IMR-90 (cell line): ENCODE measurements at regions not wholly inside any gene's neighbourhood (a gene's known extent, or its start where the extent isn't known, plus 50 kb on each side); places are given as distances from the start of the nearest gene placed in this dataset.

ENCODE experiments used
- ATAC-seq: fragments of 200-7000 bp; cut with Tn5 transposase; 2 replicates; pipeline ENCODE4 v1.9.1; 2020; ENCODE audit warnings: low read depth, mild to moderate bottlenecking, moderate library complexity
- BruUV-seq: library from RNA; stranded (reverse); fragments of 400-500 nt; replicated peaks from 2 replicates; lab custom pipeline; 2021; lab: Mats Ljungman, UMichigan
- CTCF ChIA-PET: fragments of 300-600 bp; formaldehyde crosslinking; extraction: SDS; loops from one replicate; lab custom pipeline; 2021; ENCODE audit warnings: antibody characterized with exemption; lab: Yijun Ruan, JAX
- POLR2A ChIA-PET: fragments of 300-600 bp; sonication (Branson Sonifier 250); formaldehyde crosslinking; loops from one replicate; lab custom pipeline; 2022; ENCODE audit warnings: antibody characterized with exemption; ENCODE audit not compliant: unreplicated experiment; lab: Charles Lee
- DNase-seq: peaks from one replicate; pipeline ENCODE4 v3.0.0; 2013
- H2AFZ ChIP-seq: replicated peaks from 2 replicates; pipeline ENCODE3; 2013; ENCODE audit warnings: low read length, mild to moderate bottlenecking; ENCODE audit not compliant: poor library complexity
- H2AK5ac ChIP-seq: 2 replicates; pipeline ENCODE4 v1.6.1; 2013; ENCODE audit warnings: low read depth, low read length, inconsistent platforms
- H2AK9ac ChIP-seq: replicated peaks from 2 replicates; pipeline ENCODE3; 2013; ENCODE audit warnings: mild to moderate bottlenecking, low read depth, low read length, moderate library complexity; ENCODE audit not compliant: poor library complexity
- H2BK120ac ChIP-seq: 2 replicates; pipeline ENCODE4 v1.6.1; 2013; ENCODE audit warnings: low read depth, low read length, inconsistent platforms
- H2BK15ac ChIP-seq: 3 replicates; pipeline ENCODE4 v1.6.1; 2013; ENCODE audit warnings: low read depth, low read length, inconsistent platforms
- H2BK20ac ChIP-seq: 2 replicates; pipeline ENCODE4 v1.6.1; 2013; ENCODE audit warnings: low read depth, mild to moderate bottlenecking, inconsistent platforms, low read length, moderate library complexity
- H2BK5ac ChIP-seq: 2 replicates; pipeline ENCODE4 v1.6.1; 2013; ENCODE audit warnings: mild to moderate bottlenecking, low read depth, low read length, inconsistent platforms; ENCODE audit not compliant: poor library complexity, severe bottlenecking
- H3K14ac ChIP-seq: replicated peaks from 2 replicates; pipeline ENCODE4 v1.6.1; 2013; ENCODE audit warnings: low read depth, low read length, inconsistent platforms
- H3K18ac ChIP-seq: 2 replicates; pipeline ENCODE4 v1.6.1; 2013; ENCODE audit warnings: low read depth, low read length, control low read depth
- H3K23ac ChIP-seq: 2 replicates; pipeline ENCODE4 v1.6.1; 2013; ENCODE audit warnings: low read depth, low read length, inconsistent platforms
- H3K27ac ChIP-seq: 2 replicates; pipeline ENCODE4 v1.5.1; 2013; ENCODE audit warnings: mild to moderate bottlenecking, control low read depth, low read length; ENCODE audit not compliant: insufficient read depth
- H3K27me3 ChIP-seq: 2 replicates; pipeline ENCODE4 v1.6.1; 2013; ENCODE audit warnings: low read length; ENCODE audit not compliant: control insufficient read depth, insufficient read depth
- H3K36me3 ChIP-seq: 2 replicates; pipeline ENCODE4 v1.6.1; 2013; ENCODE audit warnings: low read length, mixed read lengths; ENCODE audit not compliant: control insufficient read depth, insufficient read depth
- H3K4ac ChIP-seq: 2 replicates; pipeline ENCODE4 v1.6.1; 2013; ENCODE audit warnings: low read depth, low read length, inconsistent platforms
- H3K4me1 ChIP-seq: 2 replicates; pipeline ENCODE4 v1.6.1; 2013; ENCODE audit warnings: low read length, mixed read lengths; ENCODE audit not compliant: control insufficient read depth, insufficient read depth
- H3K4me2 ChIP-seq: 2 replicates; pipeline ENCODE4 v1.6.1; 2013; ENCODE audit warnings: low read depth, mild to moderate bottlenecking, control low read depth, low read length, moderate library complexity
- H3K4me3 ChIP-seq: 2 replicates; pipeline ENCODE4 v1.5.1; 2013; ENCODE audit warnings: low read depth, mild to moderate bottlenecking, control low read depth, low read length, moderate library complexity; ENCODE audit not compliant: insufficient read depth
- H3K56ac ChIP-seq: 2 replicates; pipeline ENCODE4 v1.6.1; 2013; ENCODE audit warnings: low read length, inconsistent platforms; ENCODE audit not compliant: insufficient read depth; ENCODE audit errors: extremely low read depth
- H3K79me1 ChIP-seq, 2 experiments: 2 replicates each; pipeline ENCODE4 v1.6.1; 2013; ENCODE audit warnings: low read length in 2 of 2, inconsistent platforms in 1 of 2, low read depth in 1 of 2
- H3K9ac ChIP-seq: 2 replicates; pipeline ENCODE4 v1.6.1; 2013; ENCODE audit warnings: low read depth, low read length, control low read depth
- H3K9me1 ChIP-seq: 2 replicates; pipeline ENCODE4 v1.6.1; 2013; ENCODE audit warnings: low read length, inconsistent platforms; ENCODE audit not compliant: insufficient read depth
- H3K9me3 ChIP-seq: 2 replicates; pipeline ENCODE4 v1.6.1; 2013; ENCODE audit warnings: low read length; ENCODE audit not compliant: control insufficient read depth, insufficient read depth
- H4K20me1 ChIP-seq: 2 replicates; pipeline ENCODE4 v1.6.1; 2013; ENCODE audit warnings: low read length, inconsistent platforms; ENCODE audit not compliant: insufficient read depth
- H4K5ac ChIP-seq: 2 replicates; pipeline ENCODE4 v1.6.1; 2013; ENCODE audit warnings: mild to moderate bottlenecking, low read depth, low read length, control low read depth
- H4K8ac ChIP-seq, 2 experiments: 2 replicates each; pipeline ENCODE4 v1.6.1; 2013; ENCODE audit warnings: low read depth in 2 of 2, low read length in 2 of 2, control low read depth in 1 of 2, inconsistent platforms in 1 of 2
- H4K91ac ChIP-seq: 2 replicates; pipeline ENCODE4 v1.6.1; 2013; ENCODE audit warnings: low read depth, low read length, inconsistent platforms; ENCODE audit not compliant: insufficient read depth
- BHLHE40 ChIP-seq: fragments of 150-350 bp; IDR thresholded peaks from 2 replicates; pipeline ENCODE4 v1.6.1; 2016; ENCODE audit warnings: mild to moderate bottlenecking, low read depth, low read length
- MAFK ChIP-seq: IDR thresholded peaks from 2 replicates; pipeline ENCODE4 v1.6.1; 2012; ENCODE audit warnings: low read depth, low read length, improper control_type of control experiment
- RAD21 ChIP-seq: IDR thresholded peaks from 2 replicates; pipeline ENCODE4 v1.6.1; 2012; ENCODE audit warnings: low read length, improper control_type of control experiment
- RCOR1 ChIP-seq: IDR thresholded peaks from 2 replicates; pipeline ENCODE4 v1.6.1; 2012; ENCODE audit warnings: mild to moderate bottlenecking, low read length, improper control_type of control experiment; ENCODE audit not compliant: insufficient replicate concordance
- SMC3 ChIP-seq: fragments of 150-350 bp; IDR thresholded peaks from 2 replicates; pipeline ENCODE4 v1.6.1; 2016; ENCODE audit warnings: low read depth, mild to moderate bottlenecking, antibody characterized with exemption, low read length, moderate library complexity
- WGBS, 2 experiments: methylation state at CpG; one replicate each; pipeline versions ENCODE4 v1.1.5 to v1.1.7; 2013; ENCODE audit warnings: missing lambda C conversion rate in 2 of 2; ENCODE audit not compliant: insufficient read length in 1 of 2; ENCODE audit errors: extremely low coverage in 2 of 2; 5-methylcytosine and 5-hydroxymethylcytosine counted together
- dilution Hi-C: fragments of 300-500 bp; cut with HindIII; formaldehyde crosslinking; loops from one replicate; pipeline ENCODE4 v1.14.3; 2018; ENCODE audit warnings: low sequenced_read_pairs; ENCODE audit not compliant: unreplicated experiment
- in situ Hi-C: fragments of 300-500 bp; cut with MboI; formaldehyde crosslinking; loops from 3 replicates; pipeline ENCODE4 v1.14.3; 2019; ENCODE audit warnings: low sequenced_read_pairs, inconsistent platforms, mixed read lengths
- intact Hi-C: fragments of 100-400 bp; cut with micrococcal nuclease; formaldehyde crosslinking; loops from 2 replicates; pipeline ENCODE4 v1.10.0; 2022
- TF ChIP-seq, protein P1 (sequence below): fragments of 150-350 bp; IDR thresholded peaks from 2 replicates; pipeline ENCODE4 v1.6.1; 2016; ENCODE audit warnings: low read depth, mild to moderate bottlenecking, low read length, moderate library complexity, borderline replicate concordance

DNA sequence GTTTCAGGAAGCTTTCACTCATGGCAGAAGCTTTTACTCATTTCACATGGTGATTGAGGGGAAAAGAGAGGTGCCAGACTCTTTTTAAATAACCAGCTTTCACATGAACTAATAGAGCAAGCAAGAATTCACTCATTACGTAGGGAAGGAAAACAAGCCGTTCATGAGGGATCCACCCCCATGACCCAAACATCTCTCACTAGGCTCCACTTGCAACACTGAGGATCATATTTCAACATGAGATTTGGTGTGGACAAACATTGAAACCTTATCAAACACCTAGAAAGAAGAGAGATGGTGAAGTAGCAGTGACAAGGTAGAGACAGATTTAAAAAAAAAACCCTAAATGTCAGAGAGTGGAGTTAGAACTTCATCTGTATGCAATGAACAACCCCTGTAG, 408.6 kb upstream of the PDZRN3 start:
- no peaks in the 10 kb centered on the region for H3K79me1 ChIP-seq

More for the DNA sequence above, 408.6 kb upstream of the PDZRN3 start:
- Histone ChIP-seq H3K9me3 (no peaks in the 10 kb centered on the region), H2AK5ac (no peak overlapping the region), H3K36me3 (no peaks in the 10 kb centered on the region), H2BK15ac (no peak overlapping the region), H2BK20ac (no peak overlapping the region), H4K20me1 (no peaks in the 10 kb centered on the region), H3K4me3 (no peak overlapping the region), H3K27ac (no peak overlapping the region), H3K9ac (no peak overlapping the region), H3K9me1 (no peaks in the 10 kb centered on the region), H4K8ac (no peak overlapping the region), H3K27me3 (no peaks in the 10 kb centered on the region), H4K91ac (no peak overlapping the region), H2BK5ac (no peak overlapping the region), H2AK9ac (no peak overlapping the region), H3K14ac (no peak overlapping the region), H3K4me2 (no peak overlapping the region), H2AFZ (no peak overlapping the region), H3K56ac (no peak overlapping the region), H3K4ac (no peak overlapping the region), H2BK120ac (no peak overlapping the region), H3K18ac (no peak overlapping the region), H3K23ac (no peak overlapping the region), H3K4me1 (no peaks in the 10 kb centered on the region), H4K5ac (no peak overlapping the region)
- TF ChIP-seq MAFK, result no peak
- no peak for TF ChIP-seq RAD21
- no peak for TF ChIP-seq BHLHE40
- no peak for TF ChIP-seq SMC3
- no peak for TF ChIP-seq RCOR1
- TF ChIP-seq, protein P1, sequence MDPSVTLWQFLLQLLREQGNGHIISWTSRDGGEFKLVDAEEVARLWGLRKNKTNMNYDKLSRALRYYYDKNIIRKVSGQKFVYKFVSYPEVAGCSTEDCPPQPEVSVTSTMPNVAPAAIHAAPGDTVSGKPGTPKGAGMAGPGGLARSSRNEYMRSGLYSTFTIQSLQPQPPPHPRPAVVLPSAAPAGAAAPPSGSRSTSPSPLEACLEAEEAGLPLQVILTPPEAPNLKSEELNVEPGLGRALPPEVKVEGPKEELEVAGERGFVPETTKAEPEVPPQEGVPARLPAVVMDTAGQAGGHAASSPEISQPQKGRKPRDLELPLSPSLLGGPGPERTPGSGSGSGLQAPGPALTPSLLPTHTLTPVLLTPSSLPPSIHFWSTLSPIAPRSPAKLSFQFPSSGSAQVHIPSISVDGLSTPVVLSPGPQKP, result no peak
- dilution Hi-C loops, result no loop called here
- ATAC-seq, result no peak
- ChIA-PET POLR2A (no interaction called here), CTCF (no interaction called here)
- intact Hi-C loops, result no loop called here
- WGBS, 2 experiments, result no CpG with 5 or more reads among the region's 2 CpGs
- in situ Hi-C loops, result no loop called here
- DNase-seq, result no peak
- BruUV-seq, result no TSS peak
